Panc1 (cell line): ENCODE measurements at regions not wholly inside any gene's neighbourhood (a gene's known extent, or its start where the extent isn't known, plus 50 kb on each side); places are given as distances from the start of the nearest gene placed in this dataset.

Experiments
- ATAC-seq: fragments of 200-7000 bp; cut with Tn5 transposase; 2 replicates; pipeline ENCODE4 v1.9.1; 2020; ENCODE audit warnings: mild to moderate bottlenecking, moderate library complexity
- BruUV-seq: library from RNA; stranded (reverse); fragments of 400-500 nt; replicated peaks from 2 replicates; lab custom pipeline; 2021; lab: Mats Ljungman, UMichigan
- CTCF ChIA-PET: fragments of 300-600 bp; sonication (Branson Sonifier 250); formaldehyde crosslinking; loops from one replicate; lab custom pipeline; 2022; ENCODE audit warnings: antibody characterized with exemption; lab: Charles Lee
- POLR2A ChIA-PET: fragments of 300-600 bp; sonication (Branson Sonifier 250); formaldehyde crosslinking; loops from one replicate; lab custom pipeline; 2022; ENCODE audit warnings: antibody characterized with exemption; lab: Charles Lee
- DNase-seq: peaks from one replicate; pipeline ENCODE4 v3.0.0-alpha.2; 2010; ENCODE audit warnings: low read depth, low spot score
- H3K27ac ChIP-seq: 2 replicates; pipeline ENCODE4 v1.5.1; 2011; ENCODE audit warnings: mild to moderate bottlenecking, low read length, inconsistent platforms
- H3K27me3 ChIP-seq: fragments of 200-500 bp; sonication (Bioruptor generic); 2 replicates; pipeline ENCODE4 v1.6.0; 2014; ENCODE audit warnings: low read length, inconsistent platforms; ENCODE audit not compliant: control insufficient read depth, insufficient read depth
- H3K36me3 ChIP-seq: fragments of 200-500 bp; sonication (Bioruptor generic); 2 replicates; pipeline ENCODE4 v1.5.1; 2014; ENCODE audit warnings: inconsistent platforms, mild to moderate bottlenecking, low read length, moderate library complexity; ENCODE audit not compliant: control insufficient read depth, insufficient read depth
- H3K4me1 ChIP-seq: 2 replicates; pipeline ENCODE4 v1.5.1; 2011; ENCODE audit warnings: inconsistent platforms, mild to moderate bottlenecking, low read length, moderate library complexity; ENCODE audit not compliant: control insufficient read depth, insufficient read depth
- H3K4me3 ChIP-seq, 2 experiments: 2 replicates each; pipeline ENCODE4 v1.5.1; 2011 to 2012; ENCODE audit warnings: low read depth in 2 of 2, low read length in 2 of 2, mild to moderate bottlenecking in 2 of 2, inconsistent platforms in 1 of 2, moderate library complexity in 1 of 2
- H3K9me3 ChIP-seq: fragments of 200-500 bp; sonication (Bioruptor generic); 2 replicates; pipeline ENCODE4 v1.5.1; 2014; ENCODE audit warnings: low read depth, mild to moderate bottlenecking, inconsistent platforms, low read length, moderate library complexity; ENCODE audit not compliant: control insufficient read depth, insufficient read depth
- POLR2AphosphoS5 ChIP-seq: IDR thresholded peaks from 2 replicates; pipeline ENCODE4 v1.6.1; 2012; ENCODE audit warnings: mild to moderate bottlenecking, low read depth, low read length, moderate library complexity
- SIN3A ChIP-seq: IDR thresholded peaks from 2 replicates; pipeline ENCODE4 v1.6.1; 2012; ENCODE audit warnings: low read depth, mild to moderate bottlenecking, low read length, moderate library complexity, borderline replicate concordance; ENCODE audit not compliant: insufficient read depth
- TCF7L2 ChIP-seq: IDR thresholded peaks from 2 replicates; pipeline ENCODE4 v1.6.1; 2011; ENCODE audit warnings: mild to moderate bottlenecking, low read depth, low read length, inconsistent platforms
- in situ Hi-C: cut with HindIII; loops from 2 replicates; pipeline ENCODE4 v1.10.0; 2016; ENCODE audit warnings: low sequenced_read_pairs, low pct_unique_long_range_greater_than_20kb
- intact Hi-C: fragments of 100-400 bp; cut with micrococcal nuclease; formaldehyde crosslinking; loops from one replicate; pipeline ENCODE4 v1.10.0; 2022; ENCODE audit not compliant: unreplicated experiment
- TF ChIP-seq, protein P1 (sequence below): fragments of 450-650 bp; IDR thresholded peaks from 2 replicates; pipeline ENCODE4 v1.5.1; 2017; ENCODE audit warnings: mild to moderate bottlenecking
- TF ChIP-seq, protein P2 (sequence below), 2 experiments: IDR thresholded peaks; 2 replicates each; pipeline ENCODE4 v1.6.1; 2011 to 2012; ENCODE audit warnings: low read depth in 2 of 2, control low read depth in 1 of 2, low read length in 1 of 2, mild to moderate bottlenecking in 1 of 2, moderate library complexity in 1 of 2; ENCODE audit not compliant: insufficient read depth in 1 of 2

DNA sequence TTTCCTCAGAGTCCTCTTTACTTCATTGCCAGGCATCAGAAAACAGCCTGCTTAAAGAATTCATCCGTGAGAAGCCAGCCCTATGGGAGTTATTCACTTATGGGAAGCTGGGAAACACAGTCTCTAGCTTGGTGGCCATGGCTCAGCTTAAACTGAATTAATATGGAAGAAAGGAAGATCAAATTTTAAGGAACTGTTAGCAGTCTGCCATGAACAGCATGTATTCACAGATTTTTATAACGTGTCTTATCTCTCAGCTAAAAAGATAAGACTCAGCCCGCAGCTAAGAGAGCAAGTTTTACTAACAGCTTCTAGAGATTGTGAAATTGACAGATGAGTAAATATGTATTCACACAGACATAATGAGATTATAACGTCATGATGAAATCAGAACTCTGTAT lies 253.7 kb upstream of the RXFP2 start:
- Histone ChIP-seq H3K4me3 (no peak overlapping the region), H3K9me3 (no peaks in the 10 kb centered on the region), H3K27ac (no peak overlapping the region), H3K36me3 (no peaks in the 10 kb centered on the region), H3K4me1 (no peaks in the 10 kb centered on the region), H3K27me3 (no peaks in the 10 kb centered on the region)
- ChIA-PET CTCF (no interaction called here), POLR2A (no interaction called here)
- in situ Hi-C loops, result no loop called here
- TF ChIP-seq, protein P1, sequence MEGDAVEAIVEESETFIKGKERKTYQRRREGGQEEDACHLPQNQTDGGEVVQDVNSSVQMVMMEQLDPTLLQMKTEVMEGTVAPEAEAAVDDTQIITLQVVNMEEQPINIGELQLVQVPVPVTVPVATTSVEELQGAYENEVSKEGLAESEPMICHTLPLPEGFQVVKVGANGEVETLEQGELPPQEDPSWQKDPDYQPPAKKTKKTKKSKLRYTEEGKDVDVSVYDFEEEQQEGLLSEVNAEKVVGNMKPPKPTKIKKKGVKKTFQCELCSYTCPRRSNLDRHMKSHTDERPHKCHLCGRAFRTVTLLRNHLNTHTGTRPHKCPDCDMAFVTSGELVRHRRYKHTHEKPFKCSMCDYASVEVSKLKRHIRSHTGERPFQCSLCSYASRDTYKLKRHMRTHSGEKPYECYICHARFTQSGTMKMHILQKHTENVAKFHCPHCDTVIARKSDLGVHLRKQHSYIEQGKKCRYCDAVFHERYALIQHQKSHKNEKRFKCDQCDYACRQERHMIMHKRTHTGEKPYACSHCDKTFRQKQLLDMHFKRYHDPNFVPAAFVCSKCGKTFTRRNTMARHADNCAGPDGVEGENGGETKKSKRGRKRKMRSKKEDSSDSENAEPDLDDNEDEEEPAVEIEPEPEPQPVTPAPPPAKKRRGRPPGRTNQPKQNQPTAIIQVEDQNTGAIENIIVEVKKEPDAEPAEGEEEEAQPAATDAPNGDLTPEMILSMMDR, result no peak
- TF ChIP-seq TCF7L2, result no peak
- TF ChIP-seq, protein P2, sequence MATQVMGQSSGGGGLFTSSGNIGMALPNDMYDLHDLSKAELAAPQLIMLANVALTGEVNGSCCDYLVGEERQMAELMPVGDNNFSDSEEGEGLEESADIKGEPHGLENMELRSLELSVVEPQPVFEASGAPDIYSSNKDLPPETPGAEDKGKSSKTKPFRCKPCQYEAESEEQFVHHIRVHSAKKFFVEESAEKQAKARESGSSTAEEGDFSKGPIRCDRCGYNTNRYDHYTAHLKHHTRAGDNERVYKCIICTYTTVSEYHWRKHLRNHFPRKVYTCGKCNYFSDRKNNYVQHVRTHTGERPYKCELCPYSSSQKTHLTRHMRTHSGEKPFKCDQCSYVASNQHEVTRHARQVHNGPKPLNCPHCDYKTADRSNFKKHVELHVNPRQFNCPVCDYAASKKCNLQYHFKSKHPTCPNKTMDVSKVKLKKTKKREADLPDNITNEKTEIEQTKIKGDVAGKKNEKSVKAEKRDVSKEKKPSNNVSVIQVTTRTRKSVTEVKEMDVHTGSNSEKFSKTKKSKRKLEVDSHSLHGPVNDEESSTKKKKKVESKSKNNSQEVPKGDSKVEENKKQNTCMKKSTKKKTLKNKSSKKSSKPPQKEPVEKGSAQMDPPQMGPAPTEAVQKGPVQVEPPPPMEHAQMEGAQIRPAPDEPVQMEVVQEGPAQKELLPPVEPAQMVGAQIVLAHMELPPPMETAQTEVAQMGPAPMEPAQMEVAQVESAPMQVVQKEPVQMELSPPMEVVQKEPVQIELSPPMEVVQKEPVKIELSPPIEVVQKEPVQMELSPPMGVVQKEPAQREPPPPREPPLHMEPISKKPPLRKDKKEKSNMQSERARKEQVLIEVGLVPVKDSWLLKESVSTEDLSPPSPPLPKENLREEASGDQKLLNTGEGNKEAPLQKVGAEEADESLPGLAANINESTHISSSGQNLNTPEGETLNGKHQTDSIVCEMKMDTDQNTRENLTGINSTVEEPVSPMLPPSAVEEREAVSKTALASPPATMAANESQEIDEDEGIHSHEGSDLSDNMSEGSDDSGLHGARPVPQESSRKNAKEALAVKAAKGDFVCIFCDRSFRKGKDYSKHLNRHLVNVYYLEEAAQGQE (IDR thresholded peaks at IDR 0.05; ENCODE audit: insufficient read depth in 1 of 2, low read depth in 2 of 2, low read length in 1 of 2), result no peak
- TF ChIP-seq SIN3A, result no peak
- TF ChIP-seq POLR2AphosphoS5, result no peak
- ATAC-seq, result no peak
- intact Hi-C loops, result no loop called here
- BruUV-seq, result no TSS peak
- DNase-seq, result no peak

DNA sequence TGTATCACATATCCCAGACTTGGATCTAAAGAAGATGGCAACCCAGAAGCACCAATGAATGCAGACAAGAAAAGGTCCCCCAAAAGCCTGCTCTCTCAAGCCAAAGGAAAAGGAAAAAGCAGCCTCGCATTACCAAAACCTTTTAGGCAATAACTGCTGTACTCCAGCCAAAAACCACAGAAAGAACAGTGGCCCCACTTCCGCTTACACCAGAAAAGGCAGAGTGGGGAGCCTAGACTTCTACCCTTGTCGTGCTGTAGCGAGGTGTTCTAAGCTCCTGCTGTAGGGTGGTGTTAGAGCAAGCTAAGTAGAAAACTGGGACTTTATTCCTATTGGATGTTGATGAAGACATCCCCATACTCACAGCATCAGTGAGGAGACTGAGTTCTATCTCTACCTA lies 244.0 kb upstream of the RXFP2 start:
- no TSS peak for BruUV-seq
- no peak overlapping the region for H3K4me3 ChIP-seq
- intact Hi-C loops, result no loop called here
- TF ChIP-seq TCF7L2, result no peak
- TF ChIP-seq, protein P1, result no peak
- no peak for TF ChIP-seq POLR2AphosphoS5
- TF ChIP-seq, protein P2 (IDR thresholded peaks at IDR 0.05; ENCODE audit: insufficient read depth in 1 of 2, low read depth in 2 of 2, low read length in 1 of 2), result no peak
- no peak for TF ChIP-seq SIN3A
- H3K36me3 ChIP-seq, result no peaks in the 10 kb centered on the region
- H3K9me3 ChIP-seq, result no peaks in the 10 kb centered on the region
- CTCF ChIA-PET, result no interaction called here
- in situ Hi-C loops, result no loop called here
- no peaks in the 10 kb centered on the region for H3K27me3 ChIP-seq
- ATAC-seq, result no peak
- POLR2A ChIA-PET, result no interaction called here
- H3K27ac ChIP-seq, result no peak overlapping the region
- H3K4me1 ChIP-seq, result no peaks in the 10 kb centered on the region
- no peak for DNase-seq
